GM21576 (cell line): ENCODE measurements at regions not wholly inside any gene's neighbourhood (a gene's known extent, or its start where the extent isn't known, plus 50 kb on each side); places are given as distances from the start of the nearest gene placed in this dataset.

ENCODE experiments used
- ATAC-seq: cut with Tn5 transposase; IDR thresholded peaks from one replicate; pipeline ENCODE4 v1.9.1; 2021; ENCODE audit warnings: mild to moderate bottlenecking, moderate library complexity; ENCODE audit not compliant: unreplicated experiment

DNA sequence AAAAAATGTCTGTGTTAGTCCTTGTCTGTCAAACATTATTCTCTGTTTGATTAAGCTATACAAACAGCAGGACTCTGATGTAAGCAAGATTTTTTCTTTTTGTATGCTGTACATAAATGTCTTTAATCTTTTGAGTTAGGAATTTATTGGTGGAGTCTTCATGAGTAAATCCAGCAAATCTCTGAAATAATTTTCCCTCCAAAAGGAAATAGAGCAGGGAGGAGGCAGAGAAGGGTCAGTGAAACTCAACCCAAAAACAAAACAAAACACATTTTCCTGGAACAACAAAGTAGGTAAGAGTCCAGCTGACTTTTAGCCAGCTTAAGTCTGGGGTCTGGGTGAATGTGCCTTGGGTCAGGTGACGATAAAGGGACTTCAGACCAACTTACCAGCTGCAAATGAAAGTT is 113.7 kb downstream of the FOXA2 start:
- no peak for ATAC-seq

DNA sequence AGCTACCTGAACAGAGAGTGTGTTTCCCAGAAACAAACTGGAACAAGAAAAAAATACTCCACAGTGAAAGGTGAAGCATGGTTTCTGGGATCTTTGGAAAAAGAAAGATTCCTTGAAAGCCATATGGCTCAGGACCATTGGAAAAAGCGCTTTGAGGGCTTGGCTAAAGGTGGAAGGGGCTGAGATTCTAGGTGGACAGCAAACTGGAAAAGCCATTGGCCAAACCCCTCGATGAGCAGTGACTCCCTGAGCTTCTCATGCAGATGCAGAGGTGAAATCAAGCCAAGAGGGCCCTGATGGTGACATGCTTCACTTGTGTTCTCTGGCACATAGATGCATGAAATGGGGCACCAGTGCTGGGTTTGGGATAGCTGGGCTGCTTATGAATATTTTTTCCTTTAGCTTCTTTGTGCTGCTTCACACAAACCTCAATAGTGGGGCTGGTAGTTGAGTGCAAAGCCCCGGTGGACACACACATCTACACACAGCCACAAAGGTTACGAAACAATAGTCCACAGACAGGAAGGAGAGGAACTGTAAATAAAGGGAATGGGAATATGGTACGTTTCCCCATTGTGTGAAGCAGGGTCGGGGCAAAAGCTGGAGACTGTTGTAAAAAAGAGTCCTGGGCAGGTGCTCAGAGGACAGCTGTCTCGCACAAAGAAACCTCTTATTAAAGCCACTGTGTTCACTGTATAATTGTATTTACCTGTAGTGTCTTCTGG is 117.8 kb downstream of the FOXA2 start:
- ATAC-seq: no peak

DNA sequence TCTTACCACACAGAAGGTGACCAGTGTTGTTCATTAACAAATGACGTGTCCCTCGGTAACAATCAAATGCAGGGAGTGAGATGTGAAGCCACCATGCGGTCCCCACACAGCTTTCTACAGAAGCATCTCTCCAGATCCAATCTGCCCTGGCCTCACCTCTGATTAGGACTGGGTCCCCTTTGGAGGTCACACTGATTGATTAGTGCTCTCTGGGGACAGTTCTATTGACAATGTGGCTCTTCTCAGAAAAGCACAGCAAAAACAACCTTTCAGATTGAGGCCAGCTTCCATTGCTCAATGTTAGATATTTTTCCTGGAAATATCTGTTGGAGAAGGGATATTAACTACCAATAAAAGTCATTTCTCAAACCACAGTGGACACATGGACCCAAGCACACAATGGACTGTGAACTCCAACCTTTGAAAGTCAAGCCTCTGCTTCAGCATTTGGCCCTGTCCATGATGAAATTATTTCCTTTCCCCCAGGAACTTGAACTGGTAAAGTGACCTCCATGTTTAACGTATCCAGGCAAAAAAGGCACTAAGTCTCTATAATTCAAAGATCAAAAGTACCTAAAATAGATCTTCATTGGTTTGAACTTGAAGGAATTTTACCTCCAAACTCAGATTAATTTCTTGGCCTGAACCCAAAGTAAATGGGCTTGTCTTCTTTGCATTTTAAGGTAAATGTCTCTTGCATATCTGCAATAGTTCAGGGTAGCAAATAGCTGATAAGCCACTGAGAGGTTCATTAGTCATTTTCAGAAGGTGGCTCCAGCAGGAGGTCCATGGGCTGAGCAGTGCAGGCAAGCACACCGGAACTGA is 118.5 kb downstream of the FOXA2 start:
- ATAC-seq: no peak

DNA sequence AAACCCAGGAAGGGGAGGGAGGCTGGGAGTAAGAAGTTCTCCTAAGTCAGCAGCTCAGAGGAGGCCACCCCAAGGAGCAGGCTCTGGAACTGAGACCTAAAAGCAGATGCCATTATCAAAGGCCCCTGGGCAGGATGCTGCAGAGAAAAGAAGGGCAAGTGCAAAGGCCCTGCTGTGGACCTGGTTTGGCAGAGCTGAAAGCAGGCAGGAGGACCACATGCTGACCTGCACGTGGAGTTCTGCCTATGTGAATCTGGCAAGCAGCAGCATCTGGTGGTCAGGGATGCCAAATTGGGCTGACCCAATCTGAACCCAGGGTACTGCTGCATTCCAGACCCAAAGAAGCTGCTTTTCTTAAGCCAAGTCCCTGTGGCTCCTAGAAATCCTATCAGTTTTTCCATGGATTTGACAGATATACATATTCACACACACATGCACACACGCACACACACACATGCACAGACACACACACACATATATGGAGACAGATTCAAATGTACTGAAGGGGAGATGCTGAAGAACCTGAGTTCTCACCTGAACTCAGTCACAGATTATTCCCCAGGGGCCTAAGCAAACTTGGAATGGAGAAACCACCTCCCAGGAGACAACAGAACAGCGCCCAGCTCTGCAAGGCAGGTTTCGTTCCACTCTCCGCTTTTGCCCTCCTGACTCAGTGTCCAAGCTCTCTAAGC is 119.9 kb downstream of the FOXA2 start:
- no peak for ATAC-seq

GRCh38 chr20:22462975-22463914 is 121.1 kb downstream of the FOXA2 start:
- ATAC-seq: no peak

GRCh38 chr20:22460803-22461202 is 123.6 kb downstream of the FOXA2 start:
- ATAC-seq: no peak

DNA sequence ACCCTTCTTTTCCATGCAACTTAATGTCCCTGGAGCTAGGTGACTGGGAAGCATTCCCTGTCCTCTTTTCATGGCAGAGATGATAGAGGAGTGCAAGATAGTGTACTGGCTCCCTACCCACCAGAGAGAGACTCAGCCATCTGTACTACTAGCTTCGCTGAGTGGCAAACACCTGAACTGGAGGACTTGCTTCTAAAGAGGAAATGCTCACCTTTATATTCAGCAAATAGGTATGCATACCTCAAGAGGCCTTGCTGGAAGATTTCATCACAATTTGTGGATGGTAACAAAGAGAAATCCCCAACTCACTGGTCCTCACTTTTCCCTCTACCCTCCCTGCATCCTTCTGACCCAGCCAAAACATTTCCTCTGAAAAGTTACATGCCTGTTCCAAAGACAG is 124.1 kb downstream of the FOXA2 start:
- no peak for ATAC-seq

DNA sequence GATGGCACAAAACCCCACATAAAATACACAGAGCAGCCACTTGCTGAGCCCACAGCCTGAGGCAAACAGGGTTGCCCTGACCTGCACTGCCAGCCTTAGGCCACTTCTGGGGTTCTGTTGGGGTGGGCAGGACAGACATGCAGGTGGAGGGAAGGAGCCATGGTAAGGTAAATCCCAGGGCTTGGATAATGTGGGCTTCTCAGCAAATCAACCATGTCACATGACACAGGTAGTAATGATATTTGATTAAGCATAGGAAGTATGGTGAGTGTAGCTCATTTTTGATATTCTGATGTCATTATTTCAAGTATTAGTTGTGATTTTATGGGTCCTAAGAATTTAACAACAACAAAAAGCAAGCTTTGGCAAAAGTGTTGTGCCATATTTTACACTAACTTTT is 124.6 kb downstream of the FOXA2 start:
- ATAC-seq: no peak

DNA sequence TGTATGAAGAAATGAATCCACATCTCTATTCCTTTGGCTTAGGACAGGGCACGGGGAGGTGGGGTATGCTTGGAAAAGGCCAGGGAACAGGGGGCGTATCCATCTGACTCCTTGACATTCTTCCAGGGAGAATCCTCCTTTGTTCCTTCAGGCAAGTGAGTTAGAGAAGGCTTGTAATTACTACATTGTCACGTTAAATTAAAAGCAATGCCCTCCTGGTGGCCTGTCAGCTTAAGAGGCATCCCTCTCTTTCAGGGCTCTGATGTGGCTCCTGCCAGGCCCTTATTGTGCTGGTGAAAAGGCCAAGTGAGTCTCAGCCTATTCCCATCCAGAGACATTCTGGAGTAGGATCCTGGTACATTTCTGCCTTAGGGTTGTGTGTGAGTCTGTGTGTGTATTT is 128.3 kb downstream of the FOXA2 start:
- ATAC-seq: no peak

GRCh38 chr20:22455259-22455658 is 129.1 kb downstream of the FOXA2 start:
- no peak for ATAC-seq

- ATAC-seq: no peak
Measured at GRCh38 chr20:22453244-22454080, 130.9 kb downstream of the FOXA2 start.

DNA sequence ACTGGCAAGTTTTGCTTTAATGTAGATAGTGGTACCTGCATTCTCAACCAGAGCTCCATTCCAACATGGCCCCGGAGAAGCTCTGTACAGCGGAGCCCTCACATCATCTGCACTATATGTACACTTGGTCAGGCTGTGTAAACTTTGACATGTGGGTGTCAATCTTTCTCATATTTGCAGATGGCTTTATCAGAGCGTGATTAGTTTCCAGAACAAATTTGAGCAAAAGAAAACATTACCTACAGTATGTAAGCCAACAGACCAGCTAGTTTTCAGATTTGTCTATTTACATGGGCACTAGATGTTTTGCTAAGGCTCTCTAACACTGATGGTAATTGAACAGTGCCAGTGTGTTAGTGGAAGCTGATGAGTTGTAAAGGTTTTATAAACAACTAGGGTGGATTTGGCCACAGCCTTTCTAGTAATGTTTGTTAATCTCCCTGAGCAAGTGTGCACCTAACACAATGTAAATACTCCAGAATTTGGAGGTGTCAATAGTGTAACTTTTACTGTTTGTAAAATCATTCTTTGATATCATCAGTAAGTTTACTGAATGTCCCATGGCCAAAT is 131.8 kb downstream of the FOXA2 start:
- no peak for ATAC-seq

- no peak for ATAC-seq
Measured at GRCh38 chr20:22450537-22450936, 133.8 kb downstream of the FOXA2 start.

DNA sequence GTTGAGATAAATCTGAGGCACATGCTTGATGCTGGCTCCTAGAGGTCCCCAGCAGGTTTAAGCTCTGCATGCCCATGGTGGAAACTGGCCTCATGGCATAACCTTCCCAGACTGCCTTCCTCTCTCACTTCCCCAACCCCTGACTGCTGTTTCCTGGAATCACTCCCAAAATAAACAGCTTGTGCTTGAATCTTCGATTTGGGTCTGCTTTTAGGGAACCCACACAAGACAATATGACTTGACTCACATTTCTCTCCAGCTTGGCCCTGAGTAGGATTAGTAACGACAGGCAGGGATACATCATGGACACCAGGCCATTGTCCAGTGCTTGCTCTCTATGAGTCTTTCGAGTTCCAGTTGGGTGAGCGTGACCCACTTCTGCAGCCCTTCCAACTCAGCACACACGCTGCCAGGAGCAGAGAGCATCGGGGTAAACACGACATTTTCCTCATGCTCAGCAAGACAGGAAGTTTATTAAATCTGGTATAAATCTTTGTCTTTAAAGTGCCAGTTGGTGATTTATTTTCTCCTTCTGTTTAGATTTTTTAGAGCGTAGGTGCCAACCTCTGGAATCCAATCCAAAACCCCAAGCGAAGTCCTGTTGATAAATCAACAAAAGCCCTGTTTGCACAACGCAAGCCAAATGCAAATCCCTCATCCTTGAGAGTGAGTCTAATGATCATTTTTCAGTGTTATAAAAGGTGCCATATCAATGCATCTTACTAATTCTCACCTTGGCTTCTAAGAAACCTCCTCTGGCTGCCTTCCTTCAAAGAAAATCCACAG is 135.0 kb downstream of the FOXA2 start:
- ATAC-seq: no peak

DNA sequence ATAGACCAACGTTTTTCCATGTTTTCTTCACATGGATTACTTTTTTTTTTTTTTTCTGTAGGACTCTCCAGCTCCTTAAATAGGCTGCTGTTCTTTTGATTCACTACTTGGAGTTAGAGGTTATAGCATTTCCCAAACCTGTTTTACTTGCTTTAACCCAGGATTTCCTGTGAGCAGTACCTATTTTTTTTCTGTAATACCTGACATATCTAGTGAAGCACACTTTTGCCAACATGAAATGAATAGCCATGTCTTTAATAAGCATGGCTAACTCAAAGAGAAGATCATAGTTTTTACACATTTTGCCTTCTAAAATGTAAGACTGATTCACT is 137.0 kb downstream of the FOXA2 start:
- no peak for ATAC-seq

GRCh38 chr20:22446613-22447446 is 137.5 kb downstream of the FOXA2 start:
- no peak for ATAC-seq

- ATAC-seq: no peak
Measured at GRCh38 chr20:22442318-22442717, 142.1 kb downstream of the FOXA2 start.

GRCh38 chr20:22438926-22439325 is 145.4 kb downstream of the FOXA2 start:
- no peak for ATAC-seq
